Right lobe of liver (tissue), 6 donors: ENCODE measurements at regions not wholly inside any gene's neighbourhood (a gene's known extent, or its start where the extent isn't known, plus 50 kb on each side); places are given as distances from the start of the nearest gene placed in this dataset.

Experiments used
- ATAC-seq, 4 donors: fragments of 200-7000 bp; cut with Tn5 transposase; one replicate each; pipeline ENCODE4 v1.9.1; 2020; ENCODE audit warnings: mild to moderate bottlenecking in 4 of 4, moderate library complexity in 4 of 4
- DNase-seq, 3 donors: peaks; one replicate each; pipeline ENCODE4 v3.0.0-alpha.2; 2020
- H3K27ac ChIP-seq, 3 donors: fragments of 200-600 bp; one replicate each; pipeline ENCODE4 v1.8.0; 2022
- H3K27me3 ChIP-seq, 2 donors: fragments of 200-600 bp; one replicate each; pipeline ENCODE4 v1.8.0; 2022
- H3K36me3 ChIP-seq, 4 donors: fragments of 200-600 bp; sonication (generic) in 1 of 4; one replicate each; pipeline versions ENCODE4 v1.5.1 to v1.8.0; 2017 to 2022; ENCODE audit warnings: control low read depth in 1 of 4
- H3K4me1 ChIP-seq, 4 donors: fragments of 200-600 bp; sonication (generic) in 1 of 4; one replicate each; pipeline versions ENCODE4 v1.5.1 to v1.8.0; 2017 to 2022; ENCODE audit warnings: control low read depth in 1 of 4
- H3K4me3 ChIP-seq, 3 donors: fragments of 200-600 bp; one replicate each; pipeline ENCODE4 v1.8.0; 2022
- H3K9me3 ChIP-seq, 4 donors: fragments of 200-600 bp; sonication (generic) in 1 of 4; one replicate each; pipeline versions ENCODE4 v1.5.1 to v1.8.0; 2017 to 2022; ENCODE audit warnings: control low read depth in 1 of 4
- CTCF ChIP-seq, 4 donors: fragments of 200-600 bp in 3 of 4; fragments of 450-650 bp in 1 of 4; IDR thresholded peaks; one replicate each; pipeline versions ENCODE4 v1.5.1 to v1.8.0; 2016 to 2022; ENCODE audit warnings: antibody characterized with exemption in 4 of 4, mild to moderate bottlenecking in 2 of 4
- POLR2A ChIP-seq: fragments of 450-650 bp; IDR thresholded peaks from one replicate; pipeline ENCODE4 v1.6.1; 2017; ENCODE audit warnings: antibody characterized with exemption, mild to moderate bottlenecking
- WGBS: methylation state at CpG from one replicate; pipeline ENCODE4 v1.1.6; 2018; ENCODE audit warnings: low coverage, low lambda C conversion rate; ENCODE audit not compliant: insufficient coverage; ENCODE audit errors: missing lambda C conversion rate; 5-methylcytosine and 5-hydroxymethylcytosine counted together
- intact Hi-C, 2 donors: fragments of 100-400 bp; cut with DNase I; formaldehyde crosslinking; loops; one replicate each; pipeline versions ENCODE4 v1.11.2 to v1.14.1; 2022
- donor health status: DM: no; HTN: yes; CAD: no.
- donor health status: DM: no; HTN: no; CAD: no.
- donor health status: DM: no; HTN: no; CAD: no.
- donor health status: DM: no; HTN: yes; CAD: no.
- donor health status: DM: no; HTN: yes; CAD: no.

GRCh38 chr1:90561103-90561783 lies 155.9 kb downstream of the BARHL2 start:
- no peak for DNase-seq
- H3K27ac ChIP-seq: no peak overlapping the region
- no peaks in the 10 kb centered on the region for H3K36me3 ChIP-seq
- no peaks in the 10 kb centered on the region for H3K27me3 ChIP-seq
- no peak overlapping the region for H3K4me3 ChIP-seq
- 60% methylated on average over 6 of the region's 7 CpGs for WGBS
- ATAC-seq: no peak
- no peaks in the 10 kb centered on the region for H3K4me1 ChIP-seq
- TF ChIP-seq CTCF (IDR thresholded peaks at IDR 0.05): no peak
- TF ChIP-seq POLR2A: no peak
- H3K9me3 ChIP-seq: no peaks in the 10 kb centered on the region
- intact Hi-C loops: no loop called here

GRCh38 chr1:90558754-90559378 lies 158.2 kb downstream of the BARHL2 start:
- no peak overlapping the region for H3K4me3 ChIP-seq
- H3K27me3 ChIP-seq: no peaks in the 10 kb centered on the region
- H3K36me3 ChIP-seq: no peaks in the 10 kb centered on the region
- no peak for ATAC-seq
- intact Hi-C loops: no loop called here
- TF ChIP-seq POLR2A (no peak), CTCF (IDR thresholded peaks at IDR 0.05) (no peak)
- H3K9me3 ChIP-seq: no peaks in the 10 kb centered on the region
- H3K4me1 ChIP-seq: no peaks in the 10 kb centered on the region
- H3K27ac ChIP-seq: no peak overlapping the region
- WGBS: 66% methylated on average over 6 of the region's 6 CpGs
- no peak for DNase-seq

- no peaks in the 10 kb centered on the region for H3K27me3 ChIP-seq
- H3K27ac ChIP-seq: no peak overlapping the region
- H3K36me3 ChIP-seq: no peaks in the 10 kb centered on the region
- no peak for DNase-seq
- intact Hi-C loops: no loop called here
- ATAC-seq: no peak
- 88% methylated on average over 1 of the region's 1 CpG for WGBS
- TF ChIP-seq POLR2A (no peak), CTCF (IDR thresholded peaks at IDR 0.05) (no peak)
- H3K4me3 ChIP-seq: no peak overlapping the region
- no peaks in the 10 kb centered on the region for H3K4me1 ChIP-seq
- H3K9me3 ChIP-seq: no peaks in the 10 kb centered on the region
These were observed 159.0 kb downstream of the BARHL2 start for GRCh38 chr1:90558126-90558525.

GRCh38 chr1:90557706-90558105 lies 159.4 kb downstream of the BARHL2 start:
- intact Hi-C loops: no loop called here
- Histone ChIP-seq H3K4me1 (no peaks in the 10 kb centered on the region), H3K9me3 (no peaks in the 10 kb centered on the region), H3K27me3 (no peaks in the 10 kb centered on the region), H3K27ac (no peak overlapping the region), H3K36me3 (no peaks in the 10 kb centered on the region), H3K4me3 (no peak overlapping the region)
- TF ChIP-seq POLR2A: no peak
- TF ChIP-seq CTCF (IDR thresholded peaks at IDR 0.05): no peak
- no peak for DNase-seq
- ATAC-seq: no peak
- 21% methylated on average over 4 of the region's 4 CpGs for WGBS
